IgD-negative memory B cell (primary cell): ENCODE measurements at regions not wholly inside any gene's neighbourhood (a gene's known extent, or its start where the extent isn't known, plus 50 kb on each side); places are given as distances from the start of the nearest gene placed in this dataset.

Experiments used
- H3K27ac Mint-ChIP-seq, 3 donors: one replicate each; pipeline ENCODE4 v1.8.0; 2020 to 2022; ENCODE audit warnings: mild to moderate bottlenecking in 3 of 3, mixed read lengths in 3 of 3, moderate library complexity in 1 of 3
- H3K27me3 Mint-ChIP-seq: one replicate; pipeline ENCODE4 v1.8.0; 2021; ENCODE audit warnings: mixed read lengths
- H3K36me3 Mint-ChIP-seq: one replicate; pipeline ENCODE4 v1.8.0; 2020; ENCODE audit warnings: mild to moderate bottlenecking, mixed read lengths
- H3K4me1 Mint-ChIP-seq, 3 donors: one replicate each; pipeline ENCODE4 v1.8.0; 2020 to 2022; ENCODE audit warnings: mixed read lengths in 3 of 3, mild to moderate bottlenecking in 1 of 3
- H3K4me3 Mint-ChIP-seq, 4 donors: one replicate each; pipeline ENCODE4 v1.8.0; 2020 to 2022; ENCODE audit warnings: mild to moderate bottlenecking in 4 of 4, mixed read lengths in 4 of 4, moderate library complexity in 3 of 4
- H3K9me3 Mint-ChIP-seq, 3 donors: one replicate each; pipeline ENCODE4 v1.8.0; 2020 to 2021; ENCODE audit warnings: mixed read lengths in 3 of 3, mild to moderate bottlenecking in 1 of 3

- peaks cover 6% of the 10 kb centered on the region for H3K36me3 Mint-ChIP-seq
- H3K4me3 Mint-ChIP-seq, result no peak overlapping the region
- peaks cover 0 to 5% (median 0%) of the 10 kb centered on the region in 3 donors for H3K9me3 Mint-ChIP-seq
- H3K27ac Mint-ChIP-seq, result no peak overlapping the region
- peaks cover 13 to 28% (median 21%) of the 10 kb centered on the region in 3 donors for H3K4me1 Mint-ChIP-seq
- H3K27me3 Mint-ChIP-seq, result peaks cover 3% of the 10 kb centered on the region
Observed at GRCh38 chr10:60576130-60577069, 186.7 kb upstream of the ANK3 start.

DNA sequence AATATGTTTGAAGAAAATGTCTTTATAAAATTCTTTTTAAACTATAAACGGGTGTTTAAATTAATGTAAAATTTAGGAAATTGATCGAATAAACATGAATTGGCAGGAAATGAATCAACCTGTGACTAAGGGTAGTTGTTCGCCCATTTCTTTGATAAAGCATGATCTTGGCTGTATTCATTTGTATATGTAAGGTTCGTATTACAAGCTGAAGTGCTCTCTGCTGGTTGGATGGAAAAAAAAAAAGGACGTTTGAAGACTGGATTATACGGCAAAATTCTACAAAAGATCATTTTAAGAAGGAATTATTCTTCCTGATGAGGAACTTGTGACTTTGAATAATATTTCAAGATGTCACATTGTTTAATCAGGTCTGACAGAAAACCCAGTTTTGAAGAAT, 185.4 kb upstream of the ANK3 start:
- peaks cover 0 to 5% (median 0%) of the 10 kb centered on the region in 3 donors for H3K9me3 Mint-ChIP-seq
- H3K4me1 Mint-ChIP-seq, result peaks cover 13 to 31% (median 21%) of the 10 kb centered on the region in 3 donors
- H3K4me3 Mint-ChIP-seq, result no peak overlapping the region
- peaks cover 3% of the 10 kb centered on the region for H3K27me3 Mint-ChIP-seq
- H3K27ac Mint-ChIP-seq, result no peak overlapping the region
- H3K36me3 Mint-ChIP-seq, result peaks cover 6% of the 10 kb centered on the region

DNA sequence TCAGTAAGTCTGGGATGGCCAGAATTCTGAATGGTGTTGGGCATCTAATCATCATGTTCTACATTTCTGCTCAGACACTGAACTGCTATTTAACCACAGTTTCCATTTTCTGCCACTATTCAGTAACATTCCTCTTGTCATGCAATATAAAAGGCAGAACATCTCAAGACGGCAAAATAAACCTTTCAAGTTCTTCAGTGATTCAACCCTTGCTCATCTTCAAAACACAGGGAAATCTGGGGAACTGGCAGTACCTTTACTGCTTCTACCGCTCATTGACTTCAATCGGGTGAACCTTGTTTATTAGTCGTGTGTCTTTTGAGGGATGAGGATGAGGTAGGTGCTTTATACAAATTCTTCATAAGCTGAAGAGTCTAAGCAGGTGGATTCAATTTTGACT, 184.7 kb upstream of the ANK3 start:
- Mint-ChIP-seq H3K4me1 (peaks cover 13 to 31% (median 21%) of the 10 kb centered on the region in 3 donors), H3K27ac (no peak overlapping the region), H3K27me3 (peaks cover 3% of the 10 kb centered on the region), H3K9me3 (peaks cover 0 to 5% (median 0%) of the 10 kb centered on the region in 3 donors), H3K4me3 (no peak overlapping the region), H3K36me3 (peaks cover 5% of the 10 kb centered on the region)

DNA sequence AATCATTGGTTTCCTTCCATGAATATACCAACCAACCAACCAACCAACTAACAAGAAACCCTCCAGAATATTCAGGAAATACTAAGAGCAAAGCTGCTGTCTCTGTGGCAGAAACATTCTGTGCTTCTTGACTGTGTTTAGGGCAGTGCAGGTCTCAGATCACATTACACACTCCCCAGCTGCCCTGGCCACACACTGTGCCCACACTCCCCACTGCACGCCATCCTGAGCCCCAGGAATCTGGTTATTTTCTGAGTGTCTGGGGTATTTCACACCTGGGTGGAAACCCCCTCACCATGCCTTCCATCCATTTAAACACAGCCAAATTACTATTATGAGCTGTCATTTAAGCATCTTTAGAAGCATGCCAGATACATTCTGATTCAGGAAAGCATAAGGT, 183.7 kb upstream of the ANK3 start:
- Mint-ChIP-seq H3K27me3 (peaks cover 3% of the 10 kb centered on the region), H3K4me3 (peak overlapping the region in 1 of 4 donors; percentile 7), H3K9me3 (peaks cover 0 to 5% (median 0%) of the 10 kb centered on the region in 3 donors), H3K4me1 (peaks cover 13 to 31% (median 21%) of the 10 kb centered on the region in 3 donors), H3K36me3 (peaks cover 4% of the 10 kb centered on the region), H3K27ac (no peak overlapping the region)

- no peak overlapping the region for H3K27ac Mint-ChIP-seq
- H3K4me1 Mint-ChIP-seq, result peaks cover 13 to 31% (median 21%) of the 10 kb centered on the region in 3 donors
- H3K9me3 Mint-ChIP-seq, result peaks cover 0 to 8% (median 2%) of the 10 kb centered on the region in 3 donors
- H3K36me3 Mint-ChIP-seq, result peaks cover 5% of the 10 kb centered on the region
- H3K27me3 Mint-ChIP-seq, result peaks cover 3% of the 10 kb centered on the region
- H3K4me3 Mint-ChIP-seq, result peak overlapping the region in 3 of 4 donors; percentile 51 to 91 (median 75)
Observed at GRCh38 chr10:60572511-60573194, 183.0 kb upstream of the ANK3 start.

DNA sequence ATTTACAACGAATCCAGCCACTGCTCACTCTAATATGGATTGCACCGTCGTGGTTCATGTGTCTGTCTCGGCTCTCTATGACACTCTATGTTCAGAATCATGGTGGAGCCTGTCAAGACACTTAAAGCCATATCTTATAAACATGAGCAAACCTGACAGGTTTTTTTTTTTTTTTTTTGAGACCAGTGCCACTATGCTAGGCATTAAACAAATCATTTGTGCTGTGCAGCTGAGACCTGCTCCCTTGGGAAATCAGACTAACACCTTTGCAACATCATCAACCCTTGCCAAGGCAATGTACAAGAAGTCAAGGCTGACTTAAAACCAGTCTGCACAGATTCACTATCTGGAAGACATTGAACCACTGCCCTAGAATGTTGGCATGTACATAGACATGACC, 181.2 kb upstream of the ANK3 start:
- peaks cover 0 to 7% (median 4%) of the 10 kb centered on the region in 3 donors for H3K9me3 Mint-ChIP-seq
- H3K27ac Mint-ChIP-seq, result no peak overlapping the region
- H3K27me3 Mint-ChIP-seq, result peaks cover 3% of the 10 kb centered on the region
- H3K36me3 Mint-ChIP-seq, result peaks cover 2% of the 10 kb centered on the region
- H3K4me1 Mint-ChIP-seq, result peaks cover 9 to 23% (median 16%) of the 10 kb centered on the region in 3 donors
- no peak overlapping the region for H3K4me3 Mint-ChIP-seq

- Mint-ChIP-seq H3K27ac (no peak overlapping the region), H3K27me3 (peaks cover 3% of the 10 kb centered on the region), H3K4me1 (peaks cover 9 to 25% (median 16%) of the 10 kb centered on the region in 3 donors), H3K9me3 (peaks cover 0 to 10% (median 4%) of the 10 kb centered on the region in 3 donors), H3K4me3 (no peak overlapping the region), H3K36me3 (peaks cover 5% of the 10 kb centered on the region)
Observed at GRCh38 chr10:60570272-60570865, 180.7 kb upstream of the ANK3 start.

DNA sequence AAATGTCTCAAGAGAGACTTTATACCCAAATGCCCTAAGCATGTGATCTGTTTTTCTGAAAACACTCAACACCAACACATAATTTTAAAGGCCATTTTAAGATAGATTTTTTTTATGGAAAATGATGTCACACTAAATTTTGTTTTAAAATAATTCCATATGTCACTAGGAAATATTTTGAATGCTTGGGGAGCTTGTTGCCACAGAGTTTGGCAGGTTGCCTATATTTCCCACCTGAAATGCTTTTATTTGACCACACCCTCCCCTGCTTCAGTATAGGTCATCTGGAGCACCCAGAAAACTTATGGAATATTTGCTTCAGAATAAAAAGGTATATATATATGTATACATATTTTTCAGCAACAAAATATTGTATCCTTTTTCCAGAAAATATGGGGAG, 180.0 kb upstream of the ANK3 start:
- Mint-ChIP-seq H3K27me3 (peaks cover 3% of the 10 kb centered on the region), H3K36me3 (peaks cover 5% of the 10 kb centered on the region), H3K9me3 (peaks cover 0 to 12% (median 4%) of the 10 kb centered on the region in 3 donors), H3K4me1 (peaks cover 7 to 26% (median 16%) of the 10 kb centered on the region in 3 donors), H3K4me3 (no peak overlapping the region), H3K27ac (no peak overlapping the region)

DNA sequence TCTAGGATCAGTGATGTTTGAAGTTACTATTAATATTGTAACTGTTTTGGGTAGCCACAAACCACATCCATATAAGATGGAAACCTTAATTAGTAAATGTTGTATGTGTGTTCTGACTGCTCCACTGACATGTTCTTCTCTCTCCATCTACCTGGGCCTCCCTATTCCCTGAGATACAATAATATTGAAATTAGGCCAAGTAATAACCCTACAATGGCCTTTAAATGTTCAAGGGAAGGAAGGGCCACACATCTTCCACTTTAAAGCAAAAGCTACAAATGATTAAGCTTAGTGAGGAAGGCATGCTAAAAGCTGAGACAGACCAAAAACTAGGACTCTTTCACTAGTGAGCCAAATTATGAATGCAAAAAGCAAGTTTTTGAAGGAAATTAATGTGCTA, 176.4 kb upstream of the ANK3 start:
- peaks cover 0 to 14% (median 4%) of the 10 kb centered on the region in 3 donors for H3K4me1 Mint-ChIP-seq
- no peaks in the 10 kb centered on the region for H3K27me3 Mint-ChIP-seq
- peaks cover 8% of the 10 kb centered on the region for H3K36me3 Mint-ChIP-seq
- no peak overlapping the region for H3K27ac Mint-ChIP-seq
- H3K9me3 Mint-ChIP-seq, result peaks cover 2 to 12% (median 4%) of the 10 kb centered on the region in 3 donors
- H3K4me3 Mint-ChIP-seq, result no peak overlapping the region

- peaks cover 1 to 16% (median 4%) of the 10 kb centered on the region in 3 donors for H3K4me1 Mint-ChIP-seq
Observed at GRCh38 chr10:60565492-60565891, 175.8 kb upstream of the ANK3 start.

GRCh38 chr10:60564475-60564874, 174.8 kb upstream of the ANK3 start:
- no peak overlapping the region for H3K4me3 Mint-ChIP-seq
- H3K9me3 Mint-ChIP-seq, result peaks cover 2 to 12% (median 4%) of the 10 kb centered on the region in 3 donors
- H3K36me3 Mint-ChIP-seq, result peaks cover 9% of the 10 kb centered on the region
- peaks cover 2 to 15% (median 6%) of the 10 kb centered on the region in 3 donors for H3K4me1 Mint-ChIP-seq
- no peak overlapping the region for H3K27ac Mint-ChIP-seq
- H3K27me3 Mint-ChIP-seq, result no peaks in the 10 kb centered on the region

More at GRCh38 chr10:60565492-60565891, 175.8 kb upstream of the ANK3 start:
- peaks cover 9% of the 10 kb centered on the region for H3K36me3 Mint-ChIP-seq
- peak overlapping the region in 1 of 3 donors; percentile 28 for H3K27ac Mint-ChIP-seq
- no peaks in the 10 kb centered on the region for H3K27me3 Mint-ChIP-seq
- H3K9me3 Mint-ChIP-seq, result peaks cover 2 to 12% (median 4%) of the 10 kb centered on the region in 3 donors
- no peak overlapping the region for H3K4me3 Mint-ChIP-seq

- peaks cover 0 to 3% (median 2%) of the 10 kb centered on the region in 3 donors for H3K9me3 Mint-ChIP-seq
- H3K27ac Mint-ChIP-seq, result no peak overlapping the region
- H3K4me1 Mint-ChIP-seq, result peaks cover 2 to 13% (median 12%) of the 10 kb centered on the region in 3 donors
- peaks cover 10% of the 10 kb centered on the region for H3K36me3 Mint-ChIP-seq
- H3K27me3 Mint-ChIP-seq, result no peaks in the 10 kb centered on the region
- H3K4me3 Mint-ChIP-seq, result no peak overlapping the region
Observed at GRCh38 chr10:60560451-60560850, 170.8 kb upstream of the ANK3 start.

GRCh38 chr10:60555700-60556099, 166.0 kb upstream of the ANK3 start:
- peaks cover 2 to 8% (median 3%) of the 10 kb centered on the region in 3 donors for H3K4me1 Mint-ChIP-seq
- no peaks in the 10 kb centered on the region for H3K27me3 Mint-ChIP-seq
- peaks cover 0 to 6% (median 0%) of the 10 kb centered on the region in 3 donors for H3K9me3 Mint-ChIP-seq
- peaks cover 11% of the 10 kb centered on the region for H3K36me3 Mint-ChIP-seq
- H3K27ac Mint-ChIP-seq, result no peak overlapping the region
- no peak overlapping the region for H3K4me3 Mint-ChIP-seq

- H3K4me3 Mint-ChIP-seq, result no peak overlapping the region
- H3K27me3 Mint-ChIP-seq, result no peaks in the 10 kb centered on the region
- no peak overlapping the region for H3K27ac Mint-ChIP-seq
- H3K9me3 Mint-ChIP-seq, result peaks cover 0 to 6% (median 0%) of the 10 kb centered on the region in 3 donors
- peaks cover 0 to 2% (median 0%) of the 10 kb centered on the region in 3 donors for H3K4me1 Mint-ChIP-seq
- H3K36me3 Mint-ChIP-seq, result peaks cover 8% of the 10 kb centered on the region
Observed at GRCh38 chr10:60549686-60550085, 160.0 kb upstream of the ANK3 start.
